NCI-H2227 treated with DMSO at 0.1 percent for 48 hours (cell line): ENCODE measurements at regions not wholly inside any gene's neighbourhood (a gene's known extent, or its start where the extent isn't known, plus 50 kb on each side); places are given as distances from the start of the nearest gene placed in this dataset.
A peak's percentile ranks its signal among the peaks of the same experiment; 100 is the strongest.
"Not testable (repeated sequence)": the region's sequence is repeated elsewhere in the genome, so short reads cannot be mapped to it uniquely, and the experiment has no call there.

Experiments used
- DNase-seq: peaks from one replicate; lab custom pipeline; 2025; lab: John Stamatoyannopoulos, UW

DNA sequence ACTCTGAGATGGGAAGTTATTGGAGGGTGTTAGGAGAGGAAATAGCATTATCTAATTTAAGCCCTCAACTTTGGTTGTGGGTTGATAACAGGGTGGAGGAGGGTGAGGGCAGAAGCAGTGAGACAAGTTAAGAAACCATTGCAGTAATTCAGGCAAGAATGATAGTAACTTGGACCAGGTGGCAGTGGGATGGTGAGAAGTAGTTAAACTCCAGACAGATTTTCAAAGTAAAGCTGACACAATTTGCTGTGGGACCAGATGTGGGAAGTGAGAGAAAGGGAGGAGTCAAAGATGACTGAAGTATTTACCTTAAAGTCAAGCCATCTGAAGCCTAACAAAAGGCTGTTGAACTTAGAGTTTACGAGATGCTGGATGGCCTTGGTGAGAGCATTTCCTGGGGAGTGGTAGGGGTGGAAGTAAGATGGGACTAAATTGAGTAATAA is 163.2 kb upstream of the KLF7 start:
- DNase-seq = no peak

DNA sequence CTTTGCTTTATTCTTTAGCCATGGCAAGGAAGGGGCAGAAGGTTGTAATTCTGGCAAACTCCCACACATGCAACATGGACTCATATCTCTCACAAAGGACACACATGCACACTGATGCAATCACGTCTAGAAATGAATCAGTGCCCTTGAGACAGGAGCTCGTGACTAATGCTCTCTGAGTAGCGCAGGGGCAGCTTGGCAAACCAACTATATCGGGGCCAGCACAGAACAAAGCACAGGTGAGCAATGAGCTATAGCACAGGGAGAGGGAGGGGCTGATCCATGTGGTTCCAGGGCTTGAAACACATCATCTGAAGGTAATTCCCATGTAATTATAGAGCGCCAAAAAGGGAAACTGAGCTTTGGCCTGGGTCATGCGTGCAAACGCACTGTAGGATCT is 165.2 kb upstream of the KLF7 start:
- DNase-seq = no peak

DNA sequence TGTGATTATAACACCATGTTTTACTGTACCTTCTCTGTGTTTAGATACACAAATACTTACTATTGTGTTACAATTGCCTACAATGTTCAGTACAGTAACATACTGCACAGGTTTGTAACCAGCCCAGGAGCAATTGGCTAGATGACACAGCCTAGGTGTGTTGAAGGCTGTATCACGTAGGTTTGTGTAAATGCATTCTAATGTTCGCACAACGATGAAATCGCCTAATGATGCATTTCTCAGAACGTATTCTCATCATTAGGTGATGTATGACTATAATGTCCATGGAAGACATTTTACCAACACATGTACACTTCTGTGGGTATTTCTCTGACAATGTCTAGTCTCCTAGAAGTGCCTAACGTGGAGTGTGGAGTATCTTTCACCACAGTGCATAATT is 165.9 kb upstream of the KLF7 start:
- no peak for DNase-seq

DNA sequence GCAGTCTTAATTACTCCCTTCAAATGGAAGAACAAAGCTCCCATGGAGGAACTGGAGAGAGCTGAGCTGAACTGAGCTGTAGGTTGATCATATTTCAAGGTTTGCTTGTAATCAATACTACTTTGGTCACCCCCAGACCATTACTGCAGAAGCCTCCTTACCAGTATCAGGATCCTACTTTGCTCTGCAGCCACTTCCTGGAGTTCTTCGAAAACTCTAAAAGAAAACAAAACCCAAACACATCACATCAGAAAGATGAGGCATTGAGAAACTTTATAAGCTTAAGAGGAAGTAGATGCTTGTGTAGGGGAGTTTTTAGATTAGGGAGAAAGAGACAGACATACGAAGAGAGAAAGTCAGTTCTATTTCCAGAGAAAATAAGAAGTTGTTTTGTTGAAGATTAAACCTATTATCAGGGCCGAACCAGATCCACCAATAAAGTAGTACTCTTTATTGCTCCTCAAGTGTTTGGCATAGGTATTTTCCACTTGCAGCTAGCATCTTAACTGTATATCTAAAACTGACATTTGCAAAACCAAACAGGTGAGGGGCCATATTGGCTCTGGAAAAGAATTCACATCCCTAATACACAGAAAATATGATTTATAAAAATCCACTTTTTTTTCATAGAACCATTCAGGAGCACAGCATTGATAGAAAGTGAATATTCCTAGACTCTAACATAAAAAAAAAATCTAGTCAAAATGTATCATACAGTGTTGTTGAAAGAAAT is 166.9 kb upstream of the KLF7 start:
- DNase-seq = no peak

DNA sequence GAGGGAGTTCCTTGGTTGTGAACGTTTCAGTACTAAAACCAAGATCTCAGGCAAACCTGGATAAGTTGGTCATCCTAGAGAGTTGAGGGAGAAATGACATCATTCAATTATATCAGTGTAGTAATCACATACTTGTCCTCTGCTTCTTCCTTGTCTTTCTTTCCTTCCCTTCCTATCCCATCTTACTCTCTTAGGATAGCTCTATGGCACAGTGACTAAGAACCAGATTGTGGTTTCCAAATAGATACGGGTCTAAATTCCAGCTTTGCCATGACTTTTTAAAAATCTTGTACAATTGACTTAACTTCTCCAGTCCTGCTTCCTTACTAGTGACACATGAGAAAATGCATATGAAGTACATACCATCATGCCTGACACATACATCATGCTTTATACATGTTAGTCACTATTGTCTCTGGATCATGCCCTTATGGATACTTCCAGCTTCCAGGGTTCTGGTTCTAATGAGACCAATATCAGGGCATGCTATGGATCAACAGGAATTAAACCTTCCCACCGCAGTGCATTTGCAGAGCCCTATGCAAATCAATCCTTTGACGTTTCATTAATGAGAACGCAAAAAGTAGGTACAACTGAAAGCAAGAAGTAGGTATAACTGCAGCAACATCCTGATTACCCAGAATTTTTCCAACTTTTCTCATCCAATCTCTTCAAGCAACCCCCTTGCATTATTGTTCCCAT is 168.0 kb upstream of the KLF7 start:
- no peak for DNase-seq

GRCh38 chr2:207334301-207334623 is 168.5 kb upstream of the KLF7 start:
- DNase-seq = no peak

- DNase-seq = peak; percentile 33
Measured at GRCh38 chr2:207334624-207335371, 169.1 kb upstream of the KLF7 start.

DNA sequence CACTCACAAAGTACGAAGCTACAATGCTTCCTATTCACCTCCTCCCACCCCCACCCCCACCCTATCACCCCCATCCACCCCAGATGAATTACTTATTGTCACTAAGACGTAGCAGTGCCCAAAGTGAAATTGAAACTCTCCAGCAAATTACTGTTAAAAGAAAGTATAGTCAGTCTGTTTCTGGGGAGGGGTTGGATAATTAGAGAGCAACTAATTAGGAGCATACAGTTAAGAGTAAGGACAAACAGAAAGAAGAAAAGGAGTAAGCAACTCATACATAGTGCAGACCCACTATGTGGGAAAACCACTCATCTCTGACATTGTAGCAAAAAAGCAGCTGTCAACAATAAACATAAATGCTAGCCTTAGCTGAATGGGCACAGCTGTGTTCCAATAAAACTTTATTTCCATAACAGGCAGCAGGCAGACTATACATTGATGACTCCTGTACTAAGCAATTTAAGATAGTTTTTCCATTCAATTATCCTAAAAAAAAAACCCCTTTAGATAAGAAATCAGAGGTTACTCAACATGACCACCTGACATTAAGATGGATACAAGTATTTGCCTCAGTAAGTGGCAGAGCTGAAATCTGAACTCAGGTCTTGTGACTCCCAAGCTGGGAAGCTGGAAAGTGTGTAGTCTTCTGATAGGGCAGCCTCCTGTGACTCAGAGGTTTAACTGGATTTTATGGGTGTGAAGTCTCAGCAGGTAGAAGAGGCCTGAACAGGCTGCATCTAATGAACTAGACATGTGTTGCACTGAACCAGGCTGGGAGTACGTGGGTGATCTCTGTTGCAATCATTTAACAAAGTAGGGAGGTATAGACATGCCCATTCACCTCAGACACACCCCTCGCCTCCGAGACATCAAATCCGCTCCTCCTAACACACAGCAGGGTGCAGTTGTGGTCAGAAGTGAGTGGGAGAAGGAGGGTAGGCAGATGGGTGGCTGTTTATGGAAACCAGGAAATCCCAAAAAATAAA is 171.8 kb upstream of the KLF7 start:
- DNase-seq = no peak

DNA sequence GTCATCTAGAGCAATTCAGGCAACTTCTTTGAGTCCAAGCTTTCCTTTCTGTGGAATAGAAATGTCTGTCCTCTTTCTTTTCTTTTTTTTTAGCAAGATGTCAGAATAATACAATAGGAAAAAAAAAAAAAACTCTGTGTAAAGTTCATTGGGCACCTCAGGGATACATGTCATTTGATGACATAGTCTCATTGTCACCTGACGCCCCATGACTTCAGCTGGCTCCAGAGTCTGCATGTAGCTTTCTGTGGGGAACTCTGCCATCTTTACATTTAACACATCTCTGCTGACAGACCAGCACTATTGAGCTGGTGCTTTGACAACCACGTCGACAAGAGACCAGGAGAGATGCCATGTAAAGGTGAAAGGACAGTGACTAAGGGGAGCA is 172.5 kb upstream of the KLF7 start:
- DNase-seq = no peak

GRCh38 chr2:207338610-207339009 is 172.9 kb upstream of the KLF7 start:
- no peak for DNase-seq

DNA sequence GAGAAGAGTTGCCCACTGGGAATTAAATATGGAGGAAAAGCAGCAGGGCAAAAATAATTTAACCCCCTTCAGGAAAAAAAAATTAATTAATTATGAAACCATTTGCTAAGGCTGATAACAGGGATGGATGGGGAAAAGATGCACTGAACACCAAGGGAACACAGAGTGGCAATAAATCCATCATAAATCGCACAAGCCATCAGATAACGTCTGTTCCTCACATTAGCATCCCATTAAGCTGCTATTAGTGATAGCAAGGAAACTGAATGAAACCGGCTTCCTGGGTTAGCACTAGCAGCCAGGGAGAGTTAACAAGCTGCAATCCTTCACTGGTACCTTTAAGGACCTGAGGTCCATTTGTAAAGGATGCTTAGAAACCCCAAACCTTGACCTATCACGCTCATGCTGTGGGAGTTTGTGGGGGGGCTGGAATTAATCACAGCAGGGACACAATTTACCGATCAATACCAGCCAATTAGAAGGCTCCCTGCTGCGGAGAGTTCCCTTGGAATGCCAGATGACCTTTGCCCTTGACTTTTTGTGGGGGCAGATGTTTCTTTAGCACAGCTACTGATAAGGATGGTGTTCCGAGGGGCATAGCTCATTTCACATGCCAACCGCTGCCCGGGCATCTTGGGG is 175.5 kb upstream of the KLF7 start:
- no peak for DNase-seq

DNA sequence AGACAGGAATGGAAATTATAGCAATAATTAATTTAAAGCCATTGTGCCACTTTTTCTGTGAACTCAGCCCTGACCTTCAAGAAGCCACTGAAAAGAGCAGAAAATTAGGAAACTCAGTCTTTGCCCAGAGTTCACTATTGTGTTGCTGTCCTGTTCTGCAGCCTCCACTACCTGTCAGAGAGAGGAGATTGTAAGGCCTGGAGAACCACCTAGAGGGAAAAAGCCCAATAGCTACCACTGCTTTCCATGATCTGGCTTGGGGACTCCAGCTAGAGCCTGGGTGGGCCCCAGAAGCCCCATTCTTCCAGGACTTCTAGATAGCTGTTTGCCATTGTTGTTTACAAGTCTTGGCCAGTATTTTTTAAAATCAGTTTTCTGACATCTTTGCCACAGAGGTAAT is 176.1 kb upstream of the KLF7 start:
- no peak for DNase-seq

DNA sequence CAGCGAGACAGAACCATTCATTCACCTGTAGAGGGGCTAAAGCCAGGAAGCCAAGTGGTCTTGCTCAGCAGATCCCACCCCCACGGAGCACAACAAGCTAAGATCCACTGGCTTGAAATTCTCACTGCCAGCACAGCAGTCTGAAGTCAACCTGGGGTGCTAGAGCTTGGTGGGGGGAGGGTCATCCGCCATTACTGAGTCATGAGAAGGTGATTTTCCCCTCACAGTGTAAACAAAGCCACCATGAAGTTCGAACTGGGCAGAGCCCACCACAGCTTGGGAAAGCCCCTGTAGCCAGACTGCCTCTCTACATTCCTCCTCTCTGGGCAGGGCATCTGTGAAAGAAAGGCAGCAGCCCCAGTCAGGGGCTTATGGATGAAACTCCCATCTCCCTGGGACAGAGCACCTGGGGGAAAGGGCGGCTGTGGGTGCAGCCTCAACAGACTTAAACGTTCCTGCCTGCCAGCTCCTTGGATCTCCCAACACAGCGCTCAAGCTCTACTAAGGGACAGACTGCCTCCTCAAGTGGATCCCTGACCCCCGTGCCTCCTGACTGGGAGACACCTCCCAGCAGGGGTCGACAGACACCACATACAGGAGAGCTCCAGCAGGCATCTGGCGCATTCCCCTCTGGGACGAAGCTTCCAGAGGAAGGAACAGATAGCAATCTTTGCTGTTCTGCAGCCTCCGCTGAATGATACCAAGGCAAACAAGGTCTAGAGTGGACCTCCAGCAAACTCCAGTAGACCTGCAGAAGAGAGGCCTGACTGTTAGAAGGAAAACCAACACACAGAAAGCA is 179.0 kb upstream of the KLF7 start:
- not testable (repeated sequence) for DNase-seq

GRCh38 chr2:207351171-207351570 is 178.6 kb upstream of the CREB1 start:
- DNase-seq = no peak

DNA sequence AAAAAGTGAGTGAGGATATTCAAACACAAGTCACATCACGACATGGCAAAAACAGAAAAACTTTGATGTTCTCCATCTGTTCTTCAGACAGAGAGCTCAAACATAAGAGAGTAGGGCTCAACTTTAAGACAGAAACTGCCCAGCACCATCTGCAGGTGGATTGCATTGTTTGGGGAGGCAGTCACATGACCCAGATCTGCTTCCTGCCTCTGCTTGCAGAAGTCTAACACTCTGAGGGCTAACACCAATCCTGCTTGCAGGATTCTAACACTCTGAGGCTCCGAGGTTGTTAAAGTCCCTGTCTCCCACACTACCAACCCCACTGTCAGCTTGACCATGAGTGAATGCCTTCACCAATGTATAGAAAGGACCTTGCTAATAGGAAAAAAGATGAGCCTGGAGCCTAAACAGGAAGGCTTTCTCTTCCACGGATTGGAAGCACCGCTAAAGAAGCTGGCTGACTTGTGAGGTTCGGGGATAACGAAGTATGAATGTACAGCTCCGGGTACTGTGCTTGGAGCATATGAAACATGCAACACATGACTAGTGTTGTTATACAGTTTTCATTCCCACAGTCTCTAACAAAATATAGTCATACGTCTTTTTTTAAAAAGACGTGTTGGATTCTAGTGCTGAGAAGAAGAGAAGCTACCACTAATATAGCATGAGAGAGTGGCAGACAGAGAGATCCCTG is 176.6 kb upstream of the CREB1 start:
- no peak for DNase-seq

- DNase-seq = no peak
Measured at GRCh38 chr2:207353836-207354235, 175.9 kb upstream of the CREB1 start.

- DNase-seq = no peak
Measured at GRCh38 chr2:207354462-207354861, 175.3 kb upstream of the CREB1 start.

GRCh38 chr2:207356567-207356966 is 173.2 kb upstream of the CREB1 start:
- DNase-seq = no peak

GRCh38 chr2:207357216-207357615 is 172.5 kb upstream of the CREB1 start:
- no peak for DNase-seq

DNA sequence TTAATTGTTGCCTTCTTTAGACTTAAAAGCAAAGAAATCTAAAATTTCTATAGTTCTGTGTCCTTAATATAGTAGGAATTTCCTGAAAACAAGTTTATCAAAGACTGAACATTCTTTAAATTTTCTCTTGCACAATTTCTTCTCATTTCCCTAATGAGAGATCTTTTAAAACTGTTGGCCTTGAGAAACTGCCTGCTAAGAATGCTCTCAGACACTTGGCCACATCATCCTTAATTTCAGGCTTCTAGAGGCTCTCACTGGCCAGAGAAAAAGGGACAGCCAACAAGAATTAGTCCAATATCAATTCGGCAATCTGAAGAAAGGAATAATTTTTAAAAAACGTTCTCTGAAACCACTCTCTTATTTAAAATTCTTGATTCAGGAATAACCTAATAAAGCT is 167.0 kb upstream of the CREB1 start:
- DNase-seq = no peak
